ENCODE measurements at regions not wholly inside any gene's neighbourhood (a gene's known extent, or its start where the extent isn't known, plus 50 kb on each side); places are given as distances from the start of the nearest gene placed in this dataset.

GRCh38 chr11:30171661-30172060 is 59.2 kb upstream of the FSHB start:
- TF ChIP-seq, protein P1, sequence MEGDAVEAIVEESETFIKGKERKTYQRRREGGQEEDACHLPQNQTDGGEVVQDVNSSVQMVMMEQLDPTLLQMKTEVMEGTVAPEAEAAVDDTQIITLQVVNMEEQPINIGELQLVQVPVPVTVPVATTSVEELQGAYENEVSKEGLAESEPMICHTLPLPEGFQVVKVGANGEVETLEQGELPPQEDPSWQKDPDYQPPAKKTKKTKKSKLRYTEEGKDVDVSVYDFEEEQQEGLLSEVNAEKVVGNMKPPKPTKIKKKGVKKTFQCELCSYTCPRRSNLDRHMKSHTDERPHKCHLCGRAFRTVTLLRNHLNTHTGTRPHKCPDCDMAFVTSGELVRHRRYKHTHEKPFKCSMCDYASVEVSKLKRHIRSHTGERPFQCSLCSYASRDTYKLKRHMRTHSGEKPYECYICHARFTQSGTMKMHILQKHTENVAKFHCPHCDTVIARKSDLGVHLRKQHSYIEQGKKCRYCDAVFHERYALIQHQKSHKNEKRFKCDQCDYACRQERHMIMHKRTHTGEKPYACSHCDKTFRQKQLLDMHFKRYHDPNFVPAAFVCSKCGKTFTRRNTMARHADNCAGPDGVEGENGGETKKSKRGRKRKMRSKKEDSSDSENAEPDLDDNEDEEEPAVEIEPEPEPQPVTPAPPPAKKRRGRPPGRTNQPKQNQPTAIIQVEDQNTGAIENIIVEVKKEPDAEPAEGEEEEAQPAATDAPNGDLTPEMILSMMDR (IDR thresholded peaks at IDR 0.05) = no peak
- Histone ChIP-seq H3K27me3 (replicated peaks; ENCODE audit: insufficient read depth) (no peaks in the 10 kb centered on the region), H3K4me1 (ENCODE audit: control insufficient read depth in 1 of 2, low read depth in 2 of 2) (no peaks in the 10 kb centered on the region), H3K27ac (no peak overlapping the region), H3K9me3 (no peaks in the 10 kb centered on the region), H3K4me3 (no peak overlapping the region), H3K36me3 (no peaks in the 10 kb centered on the region)
- DNase-seq (ENCODE audit: low spot score) (no peak), ATAC-seq (ENCODE audit: insufficient number of reproducible peaks, low FRiP score, low read depth) (no peak)

DNA sequence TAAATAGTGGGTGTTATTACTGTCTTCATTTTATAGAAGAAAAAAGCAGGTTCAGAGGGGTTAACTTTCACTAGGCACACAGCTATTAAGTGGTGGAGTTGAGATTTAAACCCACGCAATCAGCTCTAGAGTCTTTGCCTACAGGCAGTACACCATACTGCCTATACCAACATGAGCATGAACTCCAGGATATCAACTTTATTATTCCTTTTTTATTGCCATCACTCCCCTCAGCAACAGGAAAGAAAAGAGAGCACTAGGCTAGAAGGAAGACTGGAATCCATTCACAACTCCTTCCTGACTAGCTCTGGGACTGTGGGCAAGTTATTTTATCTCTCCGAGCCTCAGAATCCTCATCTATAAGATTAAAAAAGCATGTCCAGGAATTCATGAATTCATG is 58.7 kb upstream of the FSHB start:
- Histone ChIP-seq H3K4me3 (no peak overlapping the region), H3K27me3 (replicated peaks; ENCODE audit: insufficient read depth) (no peaks in the 10 kb centered on the region), H3K4me1 (ENCODE audit: control insufficient read depth in 1 of 2, low read depth in 2 of 2) (no peaks in the 10 kb centered on the region), H3K9me3 (no peaks in the 10 kb centered on the region), H3K27ac (no peak overlapping the region), H3K36me3 (no peaks in the 10 kb centered on the region)
- ATAC-seq (ENCODE audit: insufficient number of reproducible peaks, low FRiP score, low read depth) (no peak), DNase-seq (ENCODE audit: low spot score) (no peak)
- TF ChIP-seq, protein P1 (IDR thresholded peaks at IDR 0.05) = no peak

- no peaks in the 10 kb centered on the region for H3K27me3 ChIP-seq (replicated peaks; ENCODE audit: insufficient read depth)
- no peaks in the 10 kb centered on the region for H3K4me1 ChIP-seq (ENCODE audit: control insufficient read depth in 1 of 2, low read depth in 2 of 2)
- TF ChIP-seq, protein P1 (IDR thresholded peaks at IDR 0.05) = no peak
- no peak overlapping the region for H3K27ac ChIP-seq
- no peaks in the 10 kb centered on the region for H3K9me3 ChIP-seq
- ATAC-seq (ENCODE audit: insufficient number of reproducible peaks, low FRiP score, low read depth) (no peak), DNase-seq (ENCODE audit: low spot score) (no peak)
- no peaks in the 10 kb centered on the region for H3K36me3 ChIP-seq
- H3K4me3 ChIP-seq = no peak overlapping the region
Observed at GRCh38 chr11:30172883-30173311, 57.9 kb upstream of the FSHB start.

- Histone ChIP-seq H3K27me3 (replicated peaks; ENCODE audit: insufficient read depth) (no peaks in the 10 kb centered on the region), H3K27ac (no peak overlapping the region), H3K9me3 (no peaks in the 10 kb centered on the region), H3K4me1 (ENCODE audit: control insufficient read depth in 1 of 2, low read depth in 2 of 2) (no peaks in the 10 kb centered on the region), H3K36me3 (no peaks in the 10 kb centered on the region), H3K4me3 (no peak overlapping the region)
- TF ChIP-seq, protein P1 (IDR thresholded peaks at IDR 0.05) = no peak
- no peak for DNase-seq (ENCODE audit: low spot score)
- no peak for ATAC-seq (ENCODE audit: insufficient number of reproducible peaks, low FRiP score, low read depth)
Observed at GRCh38 chr11:30174265-30175020, 56.4 kb upstream of the FSHB start.
